ENCODE measurements at regions not wholly inside any gene's neighbourhood (a gene's known extent, or its start where the extent isn't known, plus 50 kb on each side); places are given as distances from the start of the nearest gene placed in this dataset.

DNA sequence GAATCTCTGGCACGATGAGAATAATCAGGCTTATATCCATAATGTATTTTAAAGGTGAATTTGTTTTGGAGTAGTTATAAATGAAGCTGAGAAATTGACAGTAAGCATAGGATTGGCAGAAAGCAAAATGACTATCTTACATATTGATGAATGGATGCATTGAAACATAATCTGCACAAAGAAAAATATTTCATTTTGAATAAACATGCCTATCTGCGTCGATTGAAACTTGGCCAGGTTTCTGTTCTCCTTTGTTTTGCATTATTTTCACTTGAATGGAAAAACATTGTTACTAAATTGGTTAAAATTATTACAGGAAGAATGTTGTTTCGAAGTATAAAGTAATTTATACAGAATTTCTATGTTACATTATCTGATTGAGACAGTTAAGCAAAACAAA lies 128.2 kb downstream of the USP22 start:
- TF ChIP-seq, protein P1, sequence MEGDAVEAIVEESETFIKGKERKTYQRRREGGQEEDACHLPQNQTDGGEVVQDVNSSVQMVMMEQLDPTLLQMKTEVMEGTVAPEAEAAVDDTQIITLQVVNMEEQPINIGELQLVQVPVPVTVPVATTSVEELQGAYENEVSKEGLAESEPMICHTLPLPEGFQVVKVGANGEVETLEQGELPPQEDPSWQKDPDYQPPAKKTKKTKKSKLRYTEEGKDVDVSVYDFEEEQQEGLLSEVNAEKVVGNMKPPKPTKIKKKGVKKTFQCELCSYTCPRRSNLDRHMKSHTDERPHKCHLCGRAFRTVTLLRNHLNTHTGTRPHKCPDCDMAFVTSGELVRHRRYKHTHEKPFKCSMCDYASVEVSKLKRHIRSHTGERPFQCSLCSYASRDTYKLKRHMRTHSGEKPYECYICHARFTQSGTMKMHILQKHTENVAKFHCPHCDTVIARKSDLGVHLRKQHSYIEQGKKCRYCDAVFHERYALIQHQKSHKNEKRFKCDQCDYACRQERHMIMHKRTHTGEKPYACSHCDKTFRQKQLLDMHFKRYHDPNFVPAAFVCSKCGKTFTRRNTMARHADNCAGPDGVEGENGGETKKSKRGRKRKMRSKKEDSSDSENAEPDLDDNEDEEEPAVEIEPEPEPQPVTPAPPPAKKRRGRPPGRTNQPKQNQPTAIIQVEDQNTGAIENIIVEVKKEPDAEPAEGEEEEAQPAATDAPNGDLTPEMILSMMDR (IDR thresholded peaks at IDR 0.05 in 4 of 5, conservative IDR thresholded peaks at IDR 0.05 in 1 of 5) = no peak
- TF ChIP-seq POLR2A (IDR thresholded peaks at IDR 0.05) = no peak
